ENCODE measurements at regions not wholly inside any gene's neighbourhood (a gene's known extent, or its start where the extent isn't known, plus 50 kb on each side); places are given as distances from the start of the nearest gene placed in this dataset.

DNA sequence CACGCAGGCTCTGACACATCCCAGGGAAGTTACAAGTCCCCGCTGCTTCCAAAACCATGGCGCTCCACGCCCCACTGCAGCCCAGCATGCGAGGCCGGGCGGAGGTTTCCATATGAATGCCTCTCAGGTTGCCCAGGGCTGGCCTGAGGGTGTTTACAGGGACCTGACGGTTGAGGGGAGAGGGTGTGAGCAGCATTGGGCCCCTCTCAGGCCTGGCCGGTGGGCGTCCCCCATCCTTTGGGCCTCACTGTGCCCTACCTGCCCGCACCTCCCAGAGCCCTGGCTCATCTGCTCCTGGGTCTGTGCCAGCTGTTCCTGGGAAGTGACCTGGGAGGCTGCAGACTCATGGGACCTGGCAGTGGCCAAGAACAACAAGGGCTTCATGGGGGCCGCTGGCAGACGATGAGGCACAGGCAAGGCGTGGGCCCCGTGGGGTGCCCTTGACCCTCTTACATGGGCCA is 173.5 kb downstream of the C16orf95 start:
- no peak for TF ChIP-seq BCLAF1 (IDR thresholded peaks at IDR 0.05)
- TF ChIP-seq EZH2 (IDR thresholded peaks at IDR 0.05; ENCODE audit: borderline replicate concordance, control insufficient read depth, low read depth, low read length), result no peak
- TF ChIP-seq SP1 (IDR thresholded peaks at IDR 0.05; ENCODE audit: low read depth, low read length), result no peak
- no peak for TF ChIP-seq PKNOX1 (IDR thresholded peaks at IDR 0.05)
